Hepatocyte (in vitro differentiated cells): ENCODE measurements at regions not wholly inside any gene's neighbourhood (a gene's known extent, or its start where the extent isn't known, plus 50 kb on each side); places are given as distances from the start of the nearest gene placed in this dataset.

Experiments
- DNase-seq: peaks from one replicate; pipeline ENCODE4 v3.0.0-alpha.2; 2016; ENCODE audit warnings: low spot score
- H2AFZ ChIP-seq: fragments of 200-600 bp; sonication (generic); 2 replicates; pipeline ENCODE4 v1.6.0; 2016; ENCODE audit warnings: antibody characterized with exemption, mild to moderate bottlenecking
- H3K27ac ChIP-seq: fragments of 200-600 bp; sonication (generic); 2 replicates; pipeline ENCODE4 v1.5.1; 2016; ENCODE audit warnings: mild to moderate bottlenecking
- H3K27me3 ChIP-seq: fragments of 200-600 bp; sonication (generic); 2 replicates; pipeline ENCODE4 v1.6.1; 2016
- H3K36me3 ChIP-seq: fragments of 200-600 bp; sonication (generic); replicated peaks from 2 replicates; pipeline ENCODE4 v1.5.1; 2016; ENCODE audit warnings: low read depth; ENCODE audit not compliant: insufficient read depth
- H3K4me1 ChIP-seq: fragments of 200-600 bp; sonication (generic); 2 replicates; pipeline ENCODE4 v1.5.1; 2016; ENCODE audit warnings: mild to moderate bottlenecking, moderate library complexity; ENCODE audit not compliant: insufficient read depth
- H3K4me2 ChIP-seq: fragments of 200-600 bp; sonication (generic); 2 replicates; pipeline ENCODE4 v1.6.0; 2016
- H3K4me3 ChIP-seq: fragments of 200-600 bp; sonication (generic); 2 replicates; pipeline ENCODE4 v1.5.1; 2016; ENCODE audit warnings: mild to moderate bottlenecking
- H3K79me2 ChIP-seq: fragments of 200-600 bp; sonication (generic); 2 replicates; pipeline ENCODE4 v1.6.0; 2017; ENCODE audit warnings: mild to moderate bottlenecking
- H3K9me2 ChIP-seq: fragments of 200-600 bp; sonication (generic); replicated peaks from 2 replicates; pipeline ENCODE4 v1.6.0; 2017; ENCODE audit warnings: mild to moderate bottlenecking; ENCODE audit not compliant: insufficient read depth
- H3K9me3 ChIP-seq: fragments of 200-600 bp; sonication (generic); 2 replicates; pipeline ENCODE4 v1.5.1; 2016; ENCODE audit warnings: low read depth, mild to moderate bottlenecking
- H4K20me1 ChIP-seq: fragments of 200-600 bp; sonication (generic); 2 replicates; pipeline ENCODE4 v1.6.0; 2016; ENCODE audit warnings: mild to moderate bottlenecking; ENCODE audit not compliant: insufficient read depth, poor library complexity, severe bottlenecking
- CTCF ChIP-seq: fragments of 200-600 bp; sonication (generic); IDR thresholded peaks from 2 replicates; pipeline ENCODE4 v1.5.1; 2016; ENCODE audit warnings: antibody characterized with exemption, mild to moderate bottlenecking; ENCODE audit not compliant: poor library complexity
- EZH2 ChIP-seq: fragments of 200-600 bp; sonication (generic); IDR thresholded peaks from 2 replicates; pipeline ENCODE4 v1.6.1; 2016; ENCODE audit warnings: antibody characterized with exemption, mild to moderate bottlenecking, borderline replicate concordance
- EZH2phosphoT487 ChIP-seq: fragments of 200-600 bp; sonication (generic); IDR thresholded peaks from one replicate; pipeline ENCODE4 v1.6.1; 2018; ENCODE audit warnings: antibody characterized with exemption, mild to moderate bottlenecking, low read depth, moderate library complexity; ENCODE audit not compliant: unreplicated experiment, severe bottlenecking
- WGBS: methylation state at CpG from one replicate; pipeline ENCODE4 v1.1.6; 2016; ENCODE audit warnings: low lambda C conversion rate; ENCODE audit errors: missing lambda C conversion rate; 5-methylcytosine and 5-hydroxymethylcytosine counted together

GRCh38 chr5:2631758-2632157, 119.7 kb downstream of the IRX2 start:
- TF ChIP-seq EZH2phosphoT487, result no peak
- TF ChIP-seq CTCF, result no peak
- no peak for TF ChIP-seq EZH2
- no peaks in the 10 kb centered on the region for H3K79me2 ChIP-seq
- WGBS, result 90% methylated on average over 11 of the region's 11 CpGs
- H3K9me2 ChIP-seq, result no peaks in the 10 kb centered on the region
- H4K20me1 ChIP-seq, result no peaks in the 10 kb centered on the region
- H3K9me3 ChIP-seq, result no peaks in the 10 kb centered on the region
- no peak overlapping the region for H3K4me2 ChIP-seq
- DNase-seq, result no peak
- H3K27me3 ChIP-seq, result no peaks in the 10 kb centered on the region
- no peak overlapping the region for H2AFZ ChIP-seq
- H3K36me3 ChIP-seq, result no peaks in the 10 kb centered on the region
- no peaks in the 10 kb centered on the region for H3K4me1 ChIP-seq
- no peak overlapping the region for H3K4me3 ChIP-seq
- H3K27ac ChIP-seq, result no peak overlapping the region

GRCh38 chr5:2629045-2629444, 122.4 kb downstream of the IRX2 start:
- Histone ChIP-seq H3K4me3 (no peak overlapping the region), H3K79me2 (no peaks in the 10 kb centered on the region), H3K27me3 (no peaks in the 10 kb centered on the region), H3K9me3 (no peaks in the 10 kb centered on the region), H2AFZ (no peak overlapping the region), H4K20me1 (no peaks in the 10 kb centered on the region), H3K36me3 (no peaks in the 10 kb centered on the region), H3K9me2 (no peaks in the 10 kb centered on the region), H3K4me1 (no peaks in the 10 kb centered on the region), H3K4me2 (no peak overlapping the region), H3K27ac (no peak overlapping the region)
- TF ChIP-seq EZH2phosphoT487 (no peak), CTCF (no peak), EZH2 (no peak)
- 61% methylated on average over 7 of the region's 7 CpGs for WGBS
- no peak for DNase-seq

GRCh38 chr5:2627867-2628266, 123.6 kb downstream of the IRX2 start:
- H3K4me1 ChIP-seq, result no peaks in the 10 kb centered on the region
- no peak overlapping the region for H2AFZ ChIP-seq
- no peaks in the 10 kb centered on the region for H3K9me2 ChIP-seq
- H3K27me3 ChIP-seq, result no peaks in the 10 kb centered on the region
- 95% methylated on average over 11 of the region's 13 CpGs for WGBS
- no peak for TF ChIP-seq CTCF
- TF ChIP-seq EZH2phosphoT487, result no peak
- no peak for TF ChIP-seq EZH2
- no peak for DNase-seq
- no peak overlapping the region for H3K27ac ChIP-seq
- no peak overlapping the region for H3K4me3 ChIP-seq
- H3K79me2 ChIP-seq, result no peaks in the 10 kb centered on the region
- H3K9me3 ChIP-seq, result no peaks in the 10 kb centered on the region
- H3K4me2 ChIP-seq, result no peak overlapping the region
- H4K20me1 ChIP-seq, result no peaks in the 10 kb centered on the region
- no peaks in the 10 kb centered on the region for H3K36me3 ChIP-seq

GRCh38 chr5:2626572-2626971, 124.9 kb downstream of the IRX2 start:
- H3K4me3 ChIP-seq, result no peak overlapping the region
- H4K20me1 ChIP-seq, result no peaks in the 10 kb centered on the region
- no peaks in the 10 kb centered on the region for H3K36me3 ChIP-seq
- TF ChIP-seq CTCF (no peak), EZH2 (no peak), EZH2phosphoT487 (no peak)
- H3K79me2 ChIP-seq, result no peaks in the 10 kb centered on the region
- 100% methylated on average over 2 of the region's 2 CpGs for WGBS
- H3K27ac ChIP-seq, result no peak overlapping the region
- H3K27me3 ChIP-seq, result no peaks in the 10 kb centered on the region
- H3K4me2 ChIP-seq, result no peak overlapping the region
- H3K9me2 ChIP-seq, result no peaks in the 10 kb centered on the region
- H2AFZ ChIP-seq, result no peak overlapping the region
- no peaks in the 10 kb centered on the region for H3K9me3 ChIP-seq
- no peak for DNase-seq
- no peaks in the 10 kb centered on the region for H3K4me1 ChIP-seq
